HUES48 (cell line): ENCODE measurements at regions not wholly inside any gene's neighbourhood (a gene's known extent, or its start where the extent isn't known, plus 50 kb on each side); places are given as distances from the start of the nearest gene placed in this dataset.

Source experiments
- H3K27ac ChIP-seq: one replicate; pipeline ENCODE4 v1.7.0; 2013; ENCODE audit warnings: low read depth, low read length, inconsistent platforms
- H3K27me3 ChIP-seq: 2 replicates; pipeline ENCODE4 v1.6.1; 2013; ENCODE audit warnings: mild to moderate bottlenecking, low read length; ENCODE audit not compliant: control insufficient read depth, insufficient read depth
- H3K36me3 ChIP-seq: 2 replicates; pipeline ENCODE4 v1.6.1; 2013; ENCODE audit warnings: low read length; ENCODE audit not compliant: control insufficient read depth, insufficient read depth
- H3K4me1 ChIP-seq: 2 replicates; pipeline ENCODE4 v1.6.1; 2013; ENCODE audit warnings: mild to moderate bottlenecking, low read length; ENCODE audit not compliant: control insufficient read depth, insufficient read depth
- H3K4me3 ChIP-seq: 2 replicates; pipeline ENCODE4 v1.5.1; 2013; ENCODE audit warnings: mild to moderate bottlenecking, low read depth, low read length
- H3K9ac ChIP-seq: 2 replicates; pipeline ENCODE4 v1.6.1; 2013; ENCODE audit warnings: mild to moderate bottlenecking, low read depth, low read length, moderate library complexity
- H3K9me3 ChIP-seq: 2 replicates; pipeline ENCODE4 v1.6.1; 2013; ENCODE audit warnings: low read length; ENCODE audit not compliant: control insufficient read depth, insufficient read depth

DNA sequence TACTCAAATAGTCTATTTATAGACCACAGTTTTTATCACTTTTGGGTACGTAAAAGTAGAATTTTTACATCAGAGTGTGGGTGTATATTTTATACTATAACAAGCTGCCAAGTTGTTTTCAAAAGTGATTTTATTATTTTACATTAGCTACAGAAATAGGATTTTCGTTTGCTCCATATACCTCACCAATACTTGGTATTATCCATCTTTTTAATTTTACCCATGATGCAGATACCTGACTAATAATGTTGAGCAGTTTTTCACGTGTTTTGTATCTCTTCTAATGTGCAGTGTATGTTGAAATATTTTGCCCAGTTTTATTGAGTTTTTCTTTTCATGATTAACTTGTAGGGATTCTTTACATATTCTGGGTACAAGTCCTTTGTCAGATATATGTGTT lies 379.8 kb downstream of the MATN1 start:
- H3K4me1 ChIP-seq = peaks cover 6% of the 10 kb centered on the region; the same call in 1 of the 2 replicates
- no peaks in the 10 kb centered on the region for H3K9me3 ChIP-seq
- H3K27ac ChIP-seq = no peak overlapping the region
- no peaks in the 10 kb centered on the region; the same call in 1 of the 2 replicates for H3K27me3 ChIP-seq
- no peaks in the 10 kb centered on the region for H3K36me3 ChIP-seq
- no peak overlapping the region for H3K9ac ChIP-seq
- no peak overlapping the region for H3K4me3 ChIP-seq

GRCh38 chr1:30342535-30343141 lies 380.7 kb downstream of the MATN1 start:
- Histone ChIP-seq H3K4me3 (peak overlapping the region; percentile 56), H3K9ac (no peak overlapping the region), H3K9me3 (no peaks in the 10 kb centered on the region), H3K4me1 (peaks cover 6% of the 10 kb centered on the region; the same call in 1 of the 2 replicates), H3K27ac (no peak overlapping the region), H3K27me3 (no peaks in the 10 kb centered on the region; the same call in 1 of the 2 replicates), H3K36me3 (no peaks in the 10 kb centered on the region)

DNA sequence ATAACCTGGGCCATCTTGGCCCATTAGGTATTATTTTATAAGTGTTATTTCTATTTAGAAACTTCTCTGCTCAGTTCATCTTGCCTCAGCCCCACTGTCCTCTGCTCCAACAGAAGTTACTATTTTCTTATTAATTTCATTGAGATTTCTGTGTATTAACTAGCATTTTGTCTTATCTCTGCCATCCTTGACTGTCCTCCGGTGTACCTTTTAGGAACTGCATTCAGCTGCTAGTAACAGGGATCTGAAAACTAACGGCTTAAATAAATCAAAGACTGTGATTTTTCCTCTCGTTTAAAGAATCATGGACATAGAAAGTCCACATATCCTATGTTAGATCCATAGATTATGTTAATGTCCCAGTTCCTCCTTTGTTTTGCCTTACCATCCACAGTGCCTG lies 382.5 kb downstream of the MATN1 start:
- Histone ChIP-seq H3K9ac (no peak overlapping the region), H3K9me3 (no peaks in the 10 kb centered on the region), H3K4me3 (no peak overlapping the region), H3K27me3 (no peaks in the 10 kb centered on the region; the same call in 1 of the 2 replicates), H3K4me1 (no peaks in the 10 kb centered on the region), H3K27ac (no peak overlapping the region), H3K36me3 (no peaks in the 10 kb centered on the region)

- no peaks in the 10 kb centered on the region for H3K36me3 ChIP-seq
- H3K9me3 ChIP-seq = no peaks in the 10 kb centered on the region
- no peak overlapping the region for H3K27ac ChIP-seq
- no peaks in the 10 kb centered on the region; the same call in 1 of the 2 replicates for H3K27me3 ChIP-seq
- no peak overlapping the region for H3K4me3 ChIP-seq
- no peaks in the 10 kb centered on the region for H3K4me1 ChIP-seq
- no peak overlapping the region for H3K9ac ChIP-seq
Observed at GRCh38 chr1:30339866-30340265, 383.5 kb downstream of the MATN1 start.

- H3K27ac ChIP-seq = no peak overlapping the region
- no peak overlapping the region for H3K9ac ChIP-seq
- no peaks in the 10 kb centered on the region for H3K36me3 ChIP-seq
- H3K4me3 ChIP-seq = no peak overlapping the region
- H3K4me1 ChIP-seq = no peaks in the 10 kb centered on the region
- H3K9me3 ChIP-seq = no peaks in the 10 kb centered on the region
- no peaks in the 10 kb centered on the region; the same call in 1 of the 2 replicates for H3K27me3 ChIP-seq
Observed at GRCh38 chr1:30338765-30339164, 384.6 kb downstream of the MATN1 start.

GRCh38 chr1:30337324-30337620 lies 386.1 kb downstream of the MATN1 start:
- H3K9ac ChIP-seq = no peak overlapping the region
- H3K9me3 ChIP-seq = no peaks in the 10 kb centered on the region
- no peak overlapping the region for H3K4me3 ChIP-seq
- no peaks in the 10 kb centered on the region; the same call in 1 of the 2 replicates for H3K27me3 ChIP-seq
- H3K36me3 ChIP-seq = no peaks in the 10 kb centered on the region
- H3K4me1 ChIP-seq = no peaks in the 10 kb centered on the region
- no peak overlapping the region for H3K27ac ChIP-seq

- Histone ChIP-seq H3K27ac (no peak overlapping the region), H3K9me3 (no peaks in the 10 kb centered on the region), H3K9ac (no peak overlapping the region), H3K27me3 (no peaks in the 10 kb centered on the region; the same call in 1 of the 2 replicates), H3K4me3 (no peak overlapping the region), H3K4me1 (no peaks in the 10 kb centered on the region), H3K36me3 (no peaks in the 10 kb centered on the region)
Observed at GRCh38 chr1:30336550-30337323, 386.6 kb downstream of the MATN1 start.

DNA sequence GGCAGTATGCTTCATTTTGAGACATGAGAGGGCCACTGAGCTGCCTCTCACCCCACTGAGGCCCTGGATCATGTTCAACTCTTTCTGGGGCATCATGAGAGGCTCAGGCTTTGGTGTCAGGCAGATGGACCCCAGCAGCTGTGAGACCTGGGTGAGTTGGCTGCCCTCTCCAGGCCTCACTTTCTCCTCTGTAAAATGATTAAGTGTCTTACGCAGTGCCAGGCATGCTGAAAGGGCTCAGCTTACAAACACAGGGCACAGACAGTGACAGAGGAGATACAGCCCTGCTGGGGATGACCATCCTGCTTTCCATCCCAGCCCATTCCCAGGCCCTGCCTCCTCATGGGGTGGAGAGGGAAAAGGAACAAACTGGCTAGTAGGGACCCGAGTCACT lies 387.4 kb downstream of the MATN1 start:
- H3K27me3 ChIP-seq = no peaks in the 10 kb centered on the region

GRCh38 chr1:30335389-30335996 lies 387.9 kb downstream of the MATN1 start:
- no peaks in the 10 kb centered on the region for H3K4me1 ChIP-seq
- no peak overlapping the region for H3K4me3 ChIP-seq
- no peaks in the 10 kb centered on the region for H3K27me3 ChIP-seq
- H3K9ac ChIP-seq = no peak overlapping the region
- no peaks in the 10 kb centered on the region for H3K36me3 ChIP-seq
- H3K27ac ChIP-seq = no peak overlapping the region
- H3K9me3 ChIP-seq = no peaks in the 10 kb centered on the region

More for the DNA sequence above, 387.4 kb downstream of the MATN1 start:
- Histone ChIP-seq H3K4me3 (no peak overlapping the region), H3K9me3 (no peaks in the 10 kb centered on the region), H3K36me3 (no peaks in the 10 kb centered on the region), H3K4me1 (no peaks in the 10 kb centered on the region), H3K9ac (no peak overlapping the region), H3K27ac (no peak overlapping the region)

DNA sequence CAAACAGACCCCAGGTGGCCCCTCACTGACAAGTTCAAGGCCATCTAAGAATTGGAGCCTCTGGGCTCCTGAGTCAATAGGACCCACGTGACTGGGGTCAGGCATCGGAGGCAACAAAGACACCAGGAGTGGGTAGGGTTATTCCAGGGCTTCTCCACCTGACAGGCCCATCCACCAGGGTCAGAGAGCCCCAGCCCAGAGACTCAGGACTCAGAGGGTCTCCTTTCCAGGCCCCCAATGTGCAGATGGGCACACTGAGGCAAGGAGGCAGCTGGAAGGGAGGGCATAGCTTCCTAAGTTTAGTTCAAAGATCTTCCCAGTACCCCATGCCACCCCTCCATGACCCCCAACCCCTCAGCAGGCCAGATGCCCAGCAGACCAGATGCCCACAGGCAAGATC lies 388.6 kb downstream of the MATN1 start:
- Histone ChIP-seq H3K27ac (no peak overlapping the region), H3K9ac (no peak overlapping the region), H3K4me1 (no peaks in the 10 kb centered on the region), H3K9me3 (no peaks in the 10 kb centered on the region), H3K36me3 (no peaks in the 10 kb centered on the region), H3K4me3 (no peak overlapping the region), H3K27me3 (no peaks in the 10 kb centered on the region)
